Activated CD8-positive, alpha-beta memory T cell treated with anti-CD3 and anti-CD28 coated beads for 36 hours (primary cell): ENCODE measurements at regions not wholly inside any gene's neighbourhood (a gene's known extent, or its start where the extent isn't known, plus 50 kb on each side); places are given as distances from the start of the nearest gene placed in this dataset.

Experiments
- CTCF ChIA-PET: fragments of 350-600 bp; sonication (Branson Sonifier 250); formaldehyde crosslinking; loops from one replicate; lab custom pipeline; 2021; ENCODE audit warnings: antibody characterized with exemption; lab: Charles Lee
- POLR2A ChIA-PET: fragments of 350-600 bp; sonication (Branson Sonifier 250); formaldehyde crosslinking; loops from one replicate; lab custom pipeline; 2021; ENCODE audit warnings: antibody characterized with exemption; lab: Charles Lee

GRCh38 chr5:61261136-61261535, 70.9 kb upstream of the ZSWIM6 start:
- ChIA-PET POLR2A (no interaction called here), CTCF (no interaction called here)

- POLR2A ChIA-PET: no interaction called here
- CTCF ChIA-PET: no interaction called here
These were observed 70.0 kb upstream of the ZSWIM6 start for GRCh38 chr5:61262080-61262479.

GRCh38 chr5:61263072-61263471, 69.0 kb upstream of the ZSWIM6 start:
- POLR2A ChIA-PET: no interaction called here

GRCh38 chr5:61263561-61264272, 68.3 kb upstream of the ZSWIM6 start:
- POLR2A ChIA-PET: no interaction called here
- CTCF ChIA-PET: no interaction called here

More at GRCh38 chr5:61263072-61263471, 69.0 kb upstream of the ZSWIM6 start:
- CTCF ChIA-PET: no interaction called here

GRCh38 chr5:61264273-61264661, 67.8 kb upstream of the ZSWIM6 start:
- CTCF ChIA-PET: no interaction called here
- POLR2A ChIA-PET: no interaction called here

- ChIA-PET CTCF (no interaction called here), POLR2A (no interaction called here)
These were observed 64.9 kb upstream of the ZSWIM6 start for GRCh38 chr5:61267116-61267515.

- ChIA-PET POLR2A (no interaction called here), CTCF (no interaction called here)
These were observed 63.2 kb upstream of the ZSWIM6 start for GRCh38 chr5:61268871-61269270.

- ChIA-PET POLR2A (no interaction called here), CTCF (interaction anchor here (0.5 to 0.6 kb wide), 3 partner anchors 10 to 570 kb away, joined by 3 to 4 read pairs (median 3); no protein-coding TSS in a partner anchor)
These were observed 61.4 kb upstream of the ZSWIM6 start for GRCh38 chr5:61270510-61271165.

- POLR2A ChIA-PET: no interaction called here
- CTCF ChIA-PET: no interaction called here
These were observed 59.4 kb upstream of the ZSWIM6 start for GRCh38 chr5:61272688-61273087.

GRCh38 chr5:61273279-61273975, 58.6 kb upstream of the ZSWIM6 start:
- CTCF ChIA-PET: interaction anchor here (1.4 kb wide), 1 partner anchor 58 kb away, joined by 3 read pairs; no protein-coding TSS in a partner anchor
- POLR2A ChIA-PET: interaction anchor here (0.7 kb wide), 1 partner anchor 262 kb away, joined by 4 read pairs; no protein-coding TSS in a partner anchor

GRCh38 chr5:61274511-61274911, 57.5 kb upstream of the ZSWIM6 start:
- ChIA-PET CTCF (interaction anchor here (1.4 kb wide), 1 partner anchor 57 kb away, joined by 3 read pairs; no protein-coding TSS in a partner anchor), POLR2A (no interaction called here)

GRCh38 chr5:61275841-61276240, 56.2 kb upstream of the ZSWIM6 start:
- POLR2A ChIA-PET: no interaction called here

GRCh38 chr5:61277190-61277589, 54.9 kb upstream of the ZSWIM6 start:
- ChIA-PET POLR2A (no interaction called here), CTCF (interaction anchor here (0.7 kb wide), 1 partner anchor 306 kb away, joined by 5 read pairs; no protein-coding TSS in a partner anchor)

More at GRCh38 chr5:61275841-61276240, 56.2 kb upstream of the ZSWIM6 start:
- CTCF ChIA-PET: no interaction called here

- POLR2A ChIA-PET: no interaction called here
- CTCF ChIA-PET: interaction anchor here (0.7 kb wide), 1 partner anchor 306 kb away, joined by 5 read pairs; no protein-coding TSS in a partner anchor
These were observed 54.3 kb upstream of the ZSWIM6 start for GRCh38 chr5:61277781-61278180.

GRCh38 chr5:61279725-61280124, 52.3 kb upstream of the ZSWIM6 start:
- POLR2A ChIA-PET: no interaction called here
- CTCF ChIA-PET: no interaction called here

GRCh38 chr5:61280205-61280604, 51.9 kb upstream of the ZSWIM6 start:
- ChIA-PET CTCF (no interaction called here), POLR2A (no interaction called here)

- POLR2A ChIA-PET: interaction anchor here (0.6 kb wide), 1 partner anchor 51 kb away, joined by 3 read pairs; no protein-coding TSS in a partner anchor
These were observed 51.2 kb upstream of the ZSWIM6 start for GRCh38 chr5:61280761-61281427.

GRCh38 chr5:61281686-61282085, 50.4 kb upstream of the ZSWIM6 start:
- CTCF ChIA-PET: no interaction called here
- POLR2A ChIA-PET: no interaction called here

More at GRCh38 chr5:61280761-61281427, 51.2 kb upstream of the ZSWIM6 start:
- CTCF ChIA-PET: no interaction called here
